ENCODE measurements at regions not wholly inside any gene's neighbourhood (a gene's known extent, or its start where the extent isn't known, plus 50 kb on each side); places are given as distances from the start of the nearest gene placed in this dataset.
A peak's percentile ranks its signal among the peaks of the same experiment; 100 is the strongest.
"Not testable (repeated sequence)": the region's sequence is repeated elsewhere in the genome, so short reads cannot be mapped to it uniquely, and the experiment has no call there.

- DNase-seq (ENCODE audit: low spot score) = no peak
Measured at GRCh38 chr1:148315071-148315811, 163.2 kb upstream of the NBPF11 start.

GRCh38 chr1:148310807-148311206, 158.7 kb upstream of the NBPF11 start:
- DNase-seq (ENCODE audit: low spot score) = no peak

GRCh38 chr1:148309940-148310500, 157.9 kb upstream of the NBPF11 start:
- peak; percentile 26 for DNase-seq (ENCODE audit: low spot score)

GRCh38 chr1:148308832-148309458, 156.9 kb upstream of the NBPF11 start:
- peak; percentile 66 for DNase-seq (ENCODE audit: low spot score)

- no peak for DNase-seq (ENCODE audit: low spot score)
Measured at GRCh38 chr1:148307583-148308185, 155.6 kb upstream of the NBPF11 start.

GRCh38 chr1:148304935-148305334, 152.9 kb upstream of the NBPF11 start:
- not testable (repeated sequence) for DNase-seq (ENCODE audit: low spot score)

GRCh38 chr1:148302586-148303364, 150.7 kb upstream of the NBPF11 start:
- DNase-seq (ENCODE audit: low spot score) = not testable (repeated sequence)

- not testable (repeated sequence) for DNase-seq (ENCODE audit: low spot score)
Measured at GRCh38 chr1:148297852-148298251, 145.8 kb upstream of the NBPF11 start.

GRCh38 chr1:148296511-148296910, 144.4 kb upstream of the NBPF11 start:
- no peak for DNase-seq (ENCODE audit: low spot score)

- no peak for DNase-seq (ENCODE audit: low spot score)
Measured at GRCh38 chr1:148294116-148294807, 142.2 kb upstream of the NBPF11 start.

- DNase-seq (ENCODE audit: low spot score) = no peak
Measured at GRCh38 chr1:148293651-148294050, 141.6 kb upstream of the NBPF11 start.

GRCh38 chr1:148292915-148293314, 140.8 kb upstream of the NBPF11 start:
- no peak for DNase-seq (ENCODE audit: low spot score)

- DNase-seq (ENCODE audit: low spot score) = no peak
Measured at GRCh38 chr1:148290881-148291280, 138.8 kb upstream of the NBPF11 start.

- no peak for DNase-seq (ENCODE audit: low spot score)
Measured at GRCh38 chr1:148289647-148290046, 137.6 kb upstream of the NBPF11 start.

GRCh38 chr1:148285946-148286345, 133.9 kb upstream of the NBPF11 start:
- DNase-seq (ENCODE audit: low spot score) = not testable (repeated sequence)

- DNase-seq (ENCODE audit: low spot score) = not testable (repeated sequence)
Measured at GRCh38 chr1:148280831-148281572, 128.9 kb upstream of the NBPF11 start.

GRCh38 chr1:148279002-148279542, 127.0 kb upstream of the NBPF11 start:
- DNase-seq (ENCODE audit: low spot score) = not testable (repeated sequence)

GRCh38 chr1:148277865-148278279, 125.8 kb upstream of the NBPF11 start:
- DNase-seq (ENCODE audit: low spot score) = not testable (repeated sequence)

- DNase-seq (ENCODE audit: low spot score) = not testable (repeated sequence)
Measured at GRCh38 chr1:148267066-148267465, 115.0 kb upstream of the NBPF11 start.

All from iPS-NIHi11 (cell line).